Bone marrow (tissue), 2 donors: ENCODE measurements at regions not wholly inside any gene's neighbourhood (a gene's known extent, or its start where the extent isn't known, plus 50 kb on each side); places are given as distances from the start of the nearest gene placed in this dataset.

Experiments
- DNase-seq, 2 donors: peaks; one replicate each; lab custom pipeline; 2025; lab: John Stamatoyannopoulos, UW

DNA sequence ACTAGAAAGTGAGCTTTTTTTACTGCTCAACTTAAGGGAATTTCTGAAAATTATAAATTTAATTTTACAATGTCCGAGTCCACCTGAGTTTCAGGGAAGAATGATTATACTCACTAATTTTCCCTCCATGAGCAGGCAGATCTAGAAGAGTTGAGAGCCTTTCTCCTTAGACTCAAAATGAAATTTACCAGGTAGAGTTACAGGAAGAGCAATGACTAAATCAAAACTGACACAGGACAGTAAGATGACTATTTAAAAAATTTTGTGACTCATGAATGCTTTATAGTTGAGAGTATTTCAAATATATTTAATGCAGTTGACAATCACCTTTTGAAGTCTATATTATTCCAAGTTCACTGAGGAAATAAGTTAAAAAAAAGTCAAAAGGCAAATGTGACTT is 198.1 kb upstream of the NRSN1 start:
- DNase-seq, result no peak

DNA sequence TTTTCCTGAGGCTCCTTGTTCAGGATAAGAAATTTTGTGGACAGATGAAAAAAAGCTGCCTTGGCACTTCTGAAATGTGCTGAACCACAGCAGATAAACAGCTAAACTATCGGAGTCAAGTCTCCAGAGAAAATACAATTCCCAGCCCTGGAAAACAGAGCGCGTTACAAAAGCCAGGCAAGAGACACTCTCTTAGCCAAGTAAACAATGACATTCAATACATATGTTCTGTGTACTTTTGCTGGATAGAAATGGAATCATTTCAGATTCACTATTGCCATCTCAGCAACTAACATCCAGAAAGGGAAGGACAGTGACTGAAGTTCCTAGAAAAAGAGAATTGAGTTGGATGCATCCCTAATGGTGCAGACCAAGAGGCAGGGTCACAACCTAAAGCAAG is 196.8 kb upstream of the NRSN1 start:
- no peak for DNase-seq

DNA sequence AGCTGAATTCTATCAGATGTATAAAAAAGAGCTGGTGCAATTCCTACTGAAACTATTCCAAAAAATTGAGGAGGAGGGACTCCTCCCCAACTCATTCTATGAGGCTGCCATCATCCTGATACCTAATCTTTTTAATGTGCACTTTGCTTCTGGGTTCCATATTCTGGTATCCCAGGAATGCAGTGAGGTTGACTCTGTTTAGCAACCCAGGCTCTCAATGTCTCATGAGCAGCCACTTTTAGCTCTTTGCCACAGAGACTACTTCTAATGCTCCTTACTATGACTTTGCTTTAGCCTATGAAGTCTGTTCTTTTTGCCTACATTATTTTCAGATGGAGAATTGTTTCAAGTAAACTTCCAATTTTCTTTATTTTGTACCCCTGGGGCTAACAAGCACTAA is 185.5 kb upstream of the NRSN1 start:
- no peak for DNase-seq

DNA sequence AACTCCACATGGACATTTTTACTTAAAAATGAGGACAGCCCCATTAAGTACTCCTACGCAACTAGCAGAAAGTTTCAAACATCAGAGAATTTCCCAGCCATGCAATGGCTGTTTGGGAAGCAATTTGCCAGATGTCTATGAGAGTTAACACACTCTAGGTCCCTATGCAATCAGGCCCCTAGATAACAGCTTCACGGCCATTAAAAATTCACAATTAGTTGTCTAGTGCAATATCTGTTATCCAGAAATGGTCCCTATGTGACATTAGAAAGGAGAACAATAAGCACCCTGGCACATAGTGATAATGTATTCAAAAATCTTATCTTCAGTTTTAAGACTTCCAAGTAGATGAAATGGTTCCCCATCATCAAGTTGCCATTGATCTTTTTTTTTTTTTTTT is 174.3 kb upstream of the NRSN1 start:
- no peak for DNase-seq

DNA sequence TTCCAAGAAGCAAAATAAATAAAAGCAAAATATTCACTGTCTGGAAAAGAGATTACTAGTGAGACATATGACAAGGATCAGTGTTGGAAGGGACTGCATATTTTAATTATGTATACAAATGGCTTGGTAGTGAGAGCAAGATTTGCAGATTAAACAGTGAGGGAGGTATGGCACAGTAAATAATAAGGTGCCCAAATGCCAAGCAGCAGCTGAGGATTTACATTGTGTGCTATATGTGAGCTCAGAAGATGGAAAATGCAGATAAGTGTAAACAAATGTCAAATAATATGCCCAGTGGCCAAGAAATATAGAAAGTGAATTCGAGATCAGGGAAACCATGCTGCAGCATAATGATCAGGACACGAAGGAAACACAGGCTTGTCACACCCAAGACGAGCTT is 173.8 kb upstream of the NRSN1 start:
- DNase-seq, result no peak

DNA sequence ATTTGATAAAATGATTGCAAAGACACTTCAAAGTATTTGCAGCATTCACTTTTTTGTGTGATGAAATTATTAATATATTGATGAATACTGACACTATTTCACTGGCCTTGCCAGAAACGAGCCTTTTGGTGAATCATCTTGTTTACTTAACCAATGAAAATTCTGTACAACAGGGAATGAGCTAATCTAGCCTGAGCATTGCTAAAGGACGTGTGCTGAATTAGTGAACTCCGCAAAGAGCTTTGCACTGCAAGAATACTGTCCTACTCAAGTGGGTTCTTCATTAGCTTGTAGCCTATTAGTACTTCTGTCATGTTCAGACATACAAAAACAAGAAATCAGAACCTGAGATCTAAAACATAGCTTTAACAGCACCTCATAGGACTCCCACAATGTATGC is 172.0 kb upstream of the NRSN1 start:
- no peak for DNase-seq

DNA sequence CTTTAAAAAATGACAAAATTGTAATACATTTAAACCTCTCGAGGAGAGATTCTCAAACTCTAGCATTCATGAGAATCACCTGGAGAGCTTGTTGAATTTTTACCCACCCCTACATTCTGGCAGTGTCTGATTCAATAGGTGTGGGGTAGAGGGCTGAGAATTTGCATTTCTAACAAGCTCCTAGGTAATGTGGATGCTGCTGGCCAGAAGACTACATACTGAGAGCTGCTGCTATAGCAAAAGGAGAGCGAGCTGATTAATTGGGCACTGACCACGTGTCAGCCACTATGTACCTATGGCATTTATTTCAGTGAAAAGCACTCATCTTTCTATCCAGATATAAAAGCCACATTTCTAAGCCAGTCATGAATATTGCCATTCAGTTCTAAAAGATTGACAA is 169.0 kb upstream of the NRSN1 start:
- DNase-seq, result no peak

DNA sequence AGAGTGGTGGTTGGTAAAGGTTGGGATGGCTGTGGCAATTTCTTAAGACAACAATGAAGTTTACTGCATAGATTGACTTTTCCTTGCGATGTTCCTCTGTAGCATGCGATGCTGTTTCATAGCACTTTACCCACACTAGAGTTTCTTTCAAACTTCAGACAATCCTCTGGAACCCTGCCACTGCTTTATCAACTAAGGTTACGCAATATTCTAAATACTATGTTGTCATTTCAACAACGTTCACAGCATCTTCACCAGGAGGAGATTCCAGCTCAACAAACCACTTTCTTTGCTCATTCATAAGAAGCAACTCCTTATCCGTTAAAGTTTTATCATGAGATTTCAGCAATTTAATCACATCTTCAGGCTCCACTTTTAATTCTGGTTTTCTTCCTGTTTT is 161.2 kb upstream of the NRSN1 start:
- no peak for DNase-seq

DNA sequence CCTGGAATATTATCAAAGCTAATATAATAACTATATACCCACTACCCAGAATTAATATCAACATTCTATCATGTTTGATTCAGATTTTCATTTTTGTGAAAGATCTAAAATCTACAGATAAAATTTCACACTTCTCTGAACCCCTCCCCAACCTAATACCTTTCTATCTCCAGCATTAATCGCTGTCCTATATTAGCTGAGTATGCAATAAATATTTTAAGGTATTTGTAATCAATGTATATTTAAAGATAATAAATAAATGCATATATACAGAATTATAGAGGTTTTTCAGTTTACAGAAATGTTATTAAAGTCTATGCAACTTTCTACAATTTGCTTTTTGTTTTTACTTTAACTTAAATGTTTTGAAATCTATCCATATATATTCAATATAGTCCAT is 156.7 kb upstream of the NRSN1 start:
- DNase-seq, result no peak

DNA sequence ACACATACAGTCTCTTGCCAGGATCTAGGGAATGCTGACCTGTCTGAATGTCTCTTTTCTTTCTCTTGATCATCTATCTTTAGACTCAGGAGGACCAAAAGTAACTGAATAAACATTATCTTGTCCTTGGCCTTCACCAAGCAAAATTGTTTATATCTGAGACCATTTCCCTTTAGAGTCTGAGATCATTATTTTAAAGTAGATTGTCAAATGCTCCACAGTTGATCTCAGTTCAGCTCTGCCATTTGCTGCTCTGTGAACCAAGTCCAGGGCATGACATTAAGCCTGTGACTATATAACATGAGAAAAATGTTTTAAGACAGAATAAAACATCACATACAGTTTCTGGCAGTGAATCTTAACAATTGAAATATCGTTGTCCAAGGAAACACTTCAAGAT is 148.3 kb upstream of the NRSN1 start:
- DNase-seq, result no peak

DNA sequence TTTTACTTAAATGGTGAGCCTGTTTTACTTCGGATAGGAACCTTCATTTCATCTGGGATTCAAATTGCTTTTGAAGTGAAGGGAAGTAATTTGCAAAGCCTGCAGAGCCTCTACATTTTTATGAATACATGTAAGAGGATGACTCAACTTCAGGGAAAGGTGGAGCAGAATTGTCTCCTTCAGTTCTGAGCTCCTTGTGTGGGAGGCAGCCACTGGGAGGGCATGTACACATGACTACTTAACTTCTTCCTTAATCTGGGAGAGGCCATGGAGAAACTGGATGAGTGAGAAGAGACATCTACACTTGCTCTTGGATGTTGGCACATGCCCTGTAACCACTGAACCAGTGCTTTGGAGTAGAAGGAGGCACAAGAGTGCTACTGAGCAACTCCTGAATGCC is 145.1 kb upstream of the NRSN1 start:
- DNase-seq, result no peak

DNA sequence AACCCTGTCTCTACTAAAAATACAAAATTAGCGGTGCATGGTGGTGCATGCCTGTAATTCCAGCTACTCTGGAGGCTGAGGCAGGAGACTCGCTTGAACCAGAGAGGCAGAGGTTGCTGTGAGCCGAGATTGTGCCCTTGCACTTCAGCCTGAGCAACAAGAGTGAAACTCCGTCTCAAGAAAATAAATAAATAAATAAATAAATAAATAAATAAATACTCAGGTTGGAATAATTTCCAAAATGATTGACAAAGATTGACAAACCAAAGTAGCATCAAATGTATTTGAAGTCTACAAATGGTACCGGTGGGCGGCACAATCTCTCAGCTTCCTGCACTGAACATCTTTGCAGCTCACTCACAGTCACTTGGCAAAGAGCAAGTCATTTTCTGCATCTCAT is 144.1 kb upstream of the NRSN1 start:
- no peak for DNase-seq

DNA sequence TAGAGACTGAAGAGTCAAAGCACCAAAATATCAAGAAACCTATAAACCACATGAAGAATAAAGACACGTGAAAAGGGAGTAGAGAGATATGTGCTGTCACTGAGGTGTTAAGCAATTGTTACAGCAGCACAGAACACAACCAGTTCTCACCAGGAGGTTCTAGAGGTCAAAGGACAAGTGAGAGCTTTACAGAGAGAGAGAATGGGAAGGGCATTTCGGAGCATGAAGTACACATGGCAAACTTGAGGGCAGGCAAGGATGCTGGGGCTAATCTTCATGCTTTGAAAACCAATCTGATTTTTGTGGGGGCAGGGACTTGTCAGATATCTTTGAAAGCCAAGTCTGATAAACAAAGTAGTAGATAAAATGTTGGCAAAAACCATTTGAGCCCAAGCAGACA is 142.3 kb upstream of the NRSN1 start:
- no peak for DNase-seq

DNA sequence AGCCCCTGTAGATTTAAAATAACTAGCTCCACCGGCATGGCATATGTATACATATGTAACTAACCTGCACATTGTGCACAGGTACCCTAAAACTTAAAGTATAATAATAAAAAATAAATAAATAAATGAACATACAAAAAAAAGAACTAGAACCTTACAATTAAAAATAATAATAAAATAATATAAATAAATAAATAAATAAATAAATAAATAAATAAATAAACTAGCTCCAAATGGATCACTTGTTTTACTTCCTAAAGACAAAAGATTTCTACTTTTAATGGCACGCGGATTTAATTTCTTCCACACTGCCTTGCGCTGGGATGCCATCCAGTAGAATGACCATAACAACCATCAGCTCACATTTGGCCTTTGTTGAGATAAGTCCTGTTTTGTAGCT is 141.0 kb upstream of the NRSN1 start:
- DNase-seq, result no peak

DNA sequence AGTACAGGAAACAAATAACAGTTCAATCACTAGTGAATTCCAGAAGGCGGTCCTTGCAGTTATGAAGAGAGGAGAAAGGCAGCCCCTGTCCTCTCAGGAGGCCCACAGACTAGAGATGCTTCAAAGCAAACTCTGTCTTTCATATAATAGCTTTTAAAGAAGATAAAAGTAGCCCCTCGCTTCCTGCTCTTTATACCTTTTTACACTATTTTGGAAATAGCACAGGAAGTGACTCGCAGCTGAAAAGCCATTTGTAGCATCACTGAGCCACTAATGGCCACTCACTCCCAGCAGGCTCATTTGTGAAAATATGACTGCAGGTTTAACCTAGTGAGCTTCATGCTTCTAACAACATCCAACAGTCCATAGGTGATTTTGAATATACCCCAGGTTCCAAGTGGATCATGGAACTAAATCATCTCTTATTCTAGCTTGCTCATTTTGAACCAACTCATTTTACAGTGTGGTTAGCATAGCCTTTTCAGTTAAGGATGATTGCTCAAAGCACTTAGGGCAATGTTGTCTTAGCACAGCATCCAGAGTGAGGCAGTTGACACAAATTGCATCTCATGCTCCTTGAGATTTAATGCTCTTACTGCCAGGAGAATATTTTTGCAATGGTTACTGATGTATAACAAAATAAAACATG is 136.0 kb upstream of the NRSN1 start:
- no peak for DNase-seq

DNA sequence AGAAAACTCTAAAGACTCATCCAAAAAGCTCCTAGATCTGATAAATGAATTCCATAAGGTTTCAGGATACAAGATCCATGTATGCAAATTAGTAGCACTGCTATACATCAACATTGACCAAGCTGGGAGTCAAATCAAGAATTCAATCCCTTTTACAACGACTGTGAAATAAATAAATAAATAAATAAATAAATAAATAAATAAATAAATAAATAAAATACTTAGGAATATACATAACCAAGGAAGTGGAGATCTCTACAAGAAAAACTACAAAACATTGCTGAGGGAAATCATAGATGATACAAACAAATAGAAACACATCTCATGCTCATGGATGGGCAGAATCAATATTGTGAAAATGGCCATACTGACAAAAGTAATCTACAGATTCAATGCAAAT is 132.0 kb upstream of the NRSN1 start:
- no peak for DNase-seq

DNA sequence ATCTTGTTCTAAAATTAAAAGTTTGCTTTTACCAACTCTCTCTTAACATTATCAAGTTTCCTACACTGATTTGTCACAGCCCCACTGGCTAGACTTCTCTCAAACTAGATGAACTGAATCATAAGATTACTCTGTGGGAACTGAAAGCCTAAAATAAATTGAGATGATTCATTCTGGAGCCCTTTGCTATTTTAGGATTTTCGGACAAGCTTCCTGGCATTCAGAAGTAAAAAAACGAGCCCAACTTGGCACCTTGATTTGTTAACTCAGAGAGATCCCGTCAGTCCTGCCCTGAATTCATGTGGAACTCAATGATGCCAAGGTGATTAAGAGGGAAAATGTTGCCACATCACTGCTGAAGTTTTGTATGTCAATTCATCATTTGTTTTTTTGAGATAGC is 122.0 kb upstream of the NRSN1 start:
- DNase-seq, result no peak

DNA sequence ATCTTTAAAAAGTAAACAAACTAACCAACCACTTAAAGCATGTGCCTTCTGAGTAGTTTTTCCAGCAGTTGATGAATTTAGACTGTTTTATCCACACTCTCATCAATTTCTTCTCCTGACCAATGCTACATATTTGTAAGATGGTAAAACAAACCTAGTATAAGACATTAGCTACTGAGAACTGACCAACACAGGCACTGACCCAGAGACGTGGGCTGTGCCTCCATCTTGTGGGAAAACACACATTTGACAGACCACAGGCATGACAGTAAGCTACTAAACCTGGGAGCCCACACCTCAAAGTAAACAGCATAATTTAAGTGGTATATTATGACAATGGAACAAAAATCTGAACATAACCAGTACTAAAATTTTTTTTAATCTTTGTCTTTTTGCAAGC is 121.4 kb upstream of the NRSN1 start:
- no peak for DNase-seq

DNA sequence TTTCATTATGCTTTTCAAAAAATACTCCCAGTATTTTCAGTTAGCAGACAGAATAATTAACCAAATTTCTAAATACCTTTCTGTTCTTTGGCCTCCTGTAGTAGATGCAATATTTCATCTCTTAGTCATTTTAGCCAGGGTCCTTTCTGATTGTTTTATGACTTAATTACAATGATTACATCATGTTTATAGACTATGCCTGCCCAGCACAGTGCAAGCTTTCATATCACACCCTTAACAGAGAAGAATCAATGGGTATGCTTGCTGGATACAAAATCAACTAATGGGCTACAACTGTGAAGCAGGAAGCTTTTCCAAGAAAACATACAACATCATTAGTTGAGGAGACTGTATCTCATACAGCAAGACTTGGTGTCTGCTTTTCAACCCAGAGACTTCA is 119.8 kb upstream of the NRSN1 start:
- no peak for DNase-seq

DNA sequence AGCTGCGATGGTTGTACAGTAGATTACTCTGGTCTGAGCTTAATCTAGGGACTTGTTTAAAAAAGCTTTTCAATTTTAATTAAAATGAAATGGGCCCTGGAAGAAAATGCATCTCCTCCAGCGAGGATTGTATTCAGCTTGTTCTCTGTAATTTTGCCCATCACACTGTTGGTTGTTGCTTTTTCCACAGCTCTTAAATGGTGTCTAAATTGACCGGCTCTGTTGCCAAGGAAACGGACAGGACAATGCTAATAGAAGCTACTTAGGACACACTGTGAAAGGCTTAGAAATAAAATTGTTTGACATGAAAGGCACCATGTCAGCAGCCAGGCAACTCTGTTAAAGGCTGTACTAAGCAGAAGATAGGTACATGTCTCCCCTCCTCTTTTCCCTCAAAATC is 116.7 kb upstream of the NRSN1 start:
- DNase-seq, result no peak

DNA sequence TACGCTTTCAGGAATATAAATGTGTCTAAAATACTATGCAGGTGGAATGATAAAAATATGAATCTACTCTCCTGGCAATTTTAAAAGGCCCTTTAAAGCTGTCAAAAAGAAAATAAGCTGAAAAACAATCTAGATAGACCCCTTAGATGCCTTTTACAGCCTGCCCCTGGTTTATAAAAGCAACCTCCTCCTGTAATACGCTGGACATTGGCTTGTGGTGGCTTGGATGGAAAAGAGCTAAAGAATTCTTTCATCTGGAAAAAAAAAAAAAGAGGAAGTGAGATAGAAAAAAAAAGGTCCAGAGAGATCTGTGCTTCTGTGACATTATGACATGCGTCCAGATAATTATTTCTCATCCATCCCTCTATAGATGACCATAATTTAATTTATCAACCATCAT is 115.9 kb upstream of the NRSN1 start:
- DNase-seq, result no peak

DNA sequence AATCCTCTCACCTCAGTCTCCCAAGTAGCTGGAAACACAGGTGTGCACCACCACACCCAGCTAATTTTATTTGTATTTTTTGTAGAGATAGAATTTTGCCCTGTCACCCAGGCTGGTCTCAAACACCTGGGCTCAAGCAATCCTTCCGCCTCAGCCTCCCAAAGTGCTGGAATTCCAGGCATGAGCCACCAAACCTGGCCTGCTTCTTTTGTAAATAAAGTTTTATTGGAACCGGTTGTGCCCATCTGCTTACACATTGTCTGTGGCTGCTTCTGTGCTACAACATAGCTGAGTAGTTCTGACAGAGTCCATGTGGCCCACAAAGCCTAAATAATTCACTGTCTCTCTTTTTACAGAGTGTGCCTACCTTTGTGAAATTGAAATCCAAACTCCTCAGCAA is 109.7 kb upstream of the NRSN1 start:
- DNase-seq, result no peak

DNA sequence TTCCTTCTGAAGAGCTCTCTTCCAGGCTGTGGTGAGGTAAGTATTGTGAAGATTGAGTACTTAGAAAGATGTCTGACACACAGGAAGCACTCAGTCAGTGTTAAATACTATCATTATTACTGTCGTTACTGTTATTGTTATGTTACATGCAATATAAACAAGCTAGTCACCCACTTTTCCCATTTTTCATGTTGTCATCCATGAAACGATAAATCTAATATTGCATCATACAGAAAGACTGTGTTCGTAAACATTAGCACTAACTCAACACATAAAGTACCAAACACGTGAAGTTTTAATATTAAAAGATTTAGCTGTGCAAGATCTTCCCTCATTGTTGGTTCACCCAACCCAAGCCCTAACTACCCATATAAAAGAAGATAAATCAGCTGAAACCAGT is 109.2 kb upstream of the NRSN1 start:
- DNase-seq, result no peak

DNA sequence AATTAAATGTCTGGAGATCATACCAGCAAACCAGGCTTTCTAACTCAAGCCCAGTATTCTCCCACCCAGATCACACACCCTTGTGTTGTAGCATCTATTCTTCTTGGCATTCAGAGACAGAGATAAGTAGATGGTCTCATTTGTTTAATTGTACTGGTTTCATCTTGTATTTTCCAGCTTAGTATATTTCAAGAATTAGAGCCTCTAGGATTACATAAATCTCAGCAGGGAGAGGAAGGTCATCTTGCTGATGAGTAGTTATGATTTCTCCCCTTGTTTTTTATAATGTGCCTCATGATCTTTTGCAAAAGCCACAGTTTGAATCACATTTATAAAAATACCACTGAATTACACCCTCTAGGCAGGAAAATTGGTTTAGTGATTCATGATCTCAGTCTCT is 106.6 kb upstream of the NRSN1 start:
- no peak for DNase-seq

DNA sequence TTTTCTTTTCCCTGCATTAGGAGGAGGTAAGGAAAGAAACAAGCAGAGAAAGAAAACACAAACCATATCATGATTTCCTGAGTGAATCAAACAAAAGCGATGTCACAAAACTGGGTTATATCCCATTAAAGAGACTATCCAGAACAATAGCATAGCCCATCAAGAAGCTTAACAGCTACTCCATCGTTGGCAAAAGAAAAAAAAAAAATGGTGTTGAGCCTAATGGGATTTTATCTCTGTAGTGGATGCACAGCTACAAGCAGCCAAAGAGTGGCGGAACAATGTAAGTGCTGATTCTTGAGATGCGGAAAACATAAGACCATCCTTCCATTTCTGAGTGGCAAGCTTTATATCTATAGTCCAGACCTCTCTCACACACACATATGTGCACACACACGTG is 106.2 kb upstream of the NRSN1 start:
- DNase-seq, result no peak
